GM19025 (cell line): ENCODE measurements at regions not wholly inside any gene's neighbourhood (a gene's known extent, or its start where the extent isn't known, plus 50 kb on each side); places are given as distances from the start of the nearest gene placed in this dataset.

Source experiments
- ATAC-seq: cut with Tn5 transposase; IDR thresholded peaks from one replicate; pipeline ENCODE4 v1.9.1; 2021; ENCODE audit warnings: mild to moderate bottlenecking, low read depth, moderate library complexity; ENCODE audit not compliant: unreplicated experiment

- no peak for ATAC-seq
Measured at GRCh38 chr11:32161293-32161692, 70.4 kb downstream of the RCN1 start.

- no peak for ATAC-seq
Measured at GRCh38 chr11:32162351-32162750, 71.5 kb downstream of the RCN1 start.

DNA sequence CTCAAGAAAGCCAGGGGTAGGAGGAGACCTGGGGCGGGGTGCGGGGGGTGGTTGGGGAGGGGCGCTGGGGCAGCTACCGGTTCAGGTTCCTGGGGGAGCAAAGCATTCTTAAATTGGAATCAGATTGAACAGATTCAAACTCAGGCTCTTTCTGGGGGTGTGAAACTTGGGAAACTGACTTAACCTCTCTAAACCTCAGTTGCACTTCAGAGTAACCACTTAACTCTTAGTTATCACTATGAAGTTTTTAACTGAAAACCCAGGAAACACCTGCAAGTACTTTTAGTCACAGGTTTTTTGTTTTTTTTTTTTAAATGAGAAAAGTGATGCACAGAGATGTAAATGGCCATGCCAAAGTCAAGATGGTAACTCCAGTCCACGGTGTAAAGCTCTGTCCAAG, 72.0 kb downstream of the RCN1 start:
- ATAC-seq = no peak

DNA sequence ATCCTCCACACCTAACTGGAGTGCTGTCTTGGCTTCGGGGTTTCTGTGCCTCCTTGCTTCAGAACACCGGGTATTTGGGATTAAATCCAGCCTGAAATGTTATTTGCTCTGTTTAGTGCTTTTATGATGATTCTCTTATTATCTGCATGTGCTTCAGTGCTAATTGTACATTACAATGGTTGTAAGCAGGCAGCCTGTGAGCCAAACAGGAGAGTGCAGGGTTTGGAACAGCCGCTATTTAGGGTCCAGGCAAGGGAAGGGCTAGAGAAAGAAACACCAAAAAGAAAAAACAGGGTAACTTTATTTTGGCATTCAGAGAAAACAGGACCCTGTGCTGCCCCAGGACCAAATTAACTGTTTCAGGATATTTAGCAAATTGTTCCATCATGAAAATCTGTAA, 72.7 kb downstream of the RCN1 start:
- no peak for ATAC-seq

- ATAC-seq = no peak
Measured at GRCh38 chr11:32164836-32165235, 74.0 kb downstream of the RCN1 start.

DNA sequence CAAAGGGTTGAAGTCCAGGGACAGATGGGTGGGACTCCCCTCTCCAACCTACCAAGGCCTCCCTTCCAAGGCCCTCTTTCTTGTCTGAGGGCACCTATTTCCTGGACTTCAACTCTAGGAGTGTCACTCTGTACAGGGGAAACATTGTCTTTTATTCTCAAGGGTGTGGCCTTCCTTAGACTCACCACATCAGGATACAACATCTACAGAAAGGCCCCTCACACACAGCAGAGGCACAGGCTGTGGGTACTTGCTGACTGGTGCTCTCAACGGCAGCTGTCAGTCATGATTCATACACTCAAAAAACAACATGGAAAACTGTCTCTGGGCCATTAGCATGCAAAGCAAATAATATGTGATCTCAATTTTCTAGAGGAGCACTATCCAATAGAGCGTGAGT, 78.0 kb downstream of the RCN1 start:
- ATAC-seq = no peak

GRCh38 chr11:32171445-32171844, 80.6 kb downstream of the RCN1 start:
- ATAC-seq = no peak

- ATAC-seq = no peak
Measured at GRCh38 chr11:32172041-32172847, 81.4 kb downstream of the RCN1 start.

- ATAC-seq = no peak
Measured at GRCh38 chr11:32172848-32173834, 82.3 kb downstream of the RCN1 start.

GRCh38 chr11:32173977-32174376, 83.1 kb downstream of the RCN1 start:
- no peak for ATAC-seq

DNA sequence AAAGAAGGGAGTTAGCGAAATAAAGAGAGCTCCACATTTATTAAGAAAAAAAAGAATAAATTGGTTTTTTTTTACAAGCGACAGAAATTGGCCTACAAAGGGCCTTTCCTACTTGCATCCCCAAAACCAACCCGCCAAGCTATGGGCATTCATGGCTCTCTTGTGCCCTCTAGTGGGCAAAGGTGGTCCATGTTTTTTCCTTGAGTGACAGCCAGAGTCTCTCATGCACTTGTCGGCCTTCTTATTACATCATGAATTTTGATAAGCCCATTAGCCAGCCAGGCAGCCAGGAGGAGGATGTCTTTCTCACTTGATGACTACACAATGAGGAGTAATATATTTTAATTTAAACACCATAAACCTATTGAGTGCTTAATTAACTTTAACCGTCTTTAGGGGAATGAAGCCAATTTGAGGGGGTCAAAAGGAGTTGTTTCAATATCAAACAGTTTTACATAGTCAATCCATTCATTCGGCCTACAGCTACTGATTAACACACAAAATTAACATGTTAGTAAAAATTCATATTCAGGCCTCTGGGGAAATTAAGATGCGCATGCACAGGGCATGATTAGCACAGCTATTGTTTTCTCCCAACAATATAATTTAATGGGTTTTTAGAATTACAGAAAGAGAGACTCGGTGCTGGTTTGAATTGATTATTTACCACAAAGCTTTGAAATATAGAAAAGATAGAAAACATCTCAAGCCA, 85.5 kb downstream of the RCN1 start:
- ATAC-seq = peak; percentile 50

DNA sequence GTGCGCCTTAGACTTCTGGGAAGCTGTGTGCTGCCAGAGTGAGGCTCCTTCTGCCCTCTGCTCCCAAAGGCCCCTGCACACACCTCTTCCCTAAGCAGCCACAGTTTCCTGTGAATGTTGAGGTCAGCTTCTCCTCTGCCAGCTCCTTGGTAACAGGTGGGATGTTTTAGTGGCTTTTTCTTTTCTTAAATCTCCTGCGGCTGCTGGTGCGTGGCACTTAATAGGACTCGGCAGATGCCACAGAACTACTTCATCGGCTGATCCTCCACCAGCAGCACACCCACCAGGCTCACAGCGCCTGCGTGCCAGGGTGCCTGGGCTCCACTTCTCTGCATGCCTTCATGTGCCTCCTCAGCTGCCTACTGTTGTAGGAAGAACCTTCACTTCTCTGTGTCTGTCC, 87.8 kb downstream of the RCN1 start:
- ATAC-seq = no peak

GRCh38 chr11:32183512-32183911, 92.6 kb downstream of the RCN1 start:
- ATAC-seq = no peak

DNA sequence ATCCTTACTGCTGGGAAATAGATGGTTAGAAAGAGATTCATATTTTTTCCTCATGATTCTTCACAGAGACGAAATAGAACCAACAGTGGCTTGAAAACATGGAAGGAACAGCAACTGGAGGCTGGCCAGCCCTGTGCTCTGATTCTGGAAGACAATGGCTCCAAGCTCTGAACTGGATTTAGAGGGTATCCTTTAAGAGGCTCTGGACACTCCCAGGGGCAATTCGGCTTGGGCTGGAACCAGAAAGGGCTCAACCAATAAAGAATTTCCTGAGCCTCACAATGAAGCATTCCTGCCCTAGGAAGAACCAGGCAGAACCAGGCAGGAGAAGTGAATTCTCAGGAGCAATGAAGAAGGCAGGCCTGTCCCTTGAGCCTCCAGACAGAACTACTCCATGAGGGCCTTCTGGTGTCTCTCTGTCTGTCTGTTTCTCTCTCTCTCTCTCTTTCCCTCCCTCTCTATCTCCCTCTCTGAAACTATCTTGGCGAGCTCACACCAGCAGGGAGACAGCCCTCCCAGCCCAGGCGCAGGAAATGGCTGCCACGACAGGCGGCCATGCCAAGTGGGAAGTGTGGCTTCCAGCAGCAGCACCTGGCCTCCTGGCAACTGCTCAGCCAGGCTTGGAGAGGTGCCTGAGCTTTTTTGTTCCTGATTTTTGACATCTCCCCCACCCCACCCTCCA, 93.3 kb downstream of the RCN1 start:
- ATAC-seq = peak; percentile 14

DNA sequence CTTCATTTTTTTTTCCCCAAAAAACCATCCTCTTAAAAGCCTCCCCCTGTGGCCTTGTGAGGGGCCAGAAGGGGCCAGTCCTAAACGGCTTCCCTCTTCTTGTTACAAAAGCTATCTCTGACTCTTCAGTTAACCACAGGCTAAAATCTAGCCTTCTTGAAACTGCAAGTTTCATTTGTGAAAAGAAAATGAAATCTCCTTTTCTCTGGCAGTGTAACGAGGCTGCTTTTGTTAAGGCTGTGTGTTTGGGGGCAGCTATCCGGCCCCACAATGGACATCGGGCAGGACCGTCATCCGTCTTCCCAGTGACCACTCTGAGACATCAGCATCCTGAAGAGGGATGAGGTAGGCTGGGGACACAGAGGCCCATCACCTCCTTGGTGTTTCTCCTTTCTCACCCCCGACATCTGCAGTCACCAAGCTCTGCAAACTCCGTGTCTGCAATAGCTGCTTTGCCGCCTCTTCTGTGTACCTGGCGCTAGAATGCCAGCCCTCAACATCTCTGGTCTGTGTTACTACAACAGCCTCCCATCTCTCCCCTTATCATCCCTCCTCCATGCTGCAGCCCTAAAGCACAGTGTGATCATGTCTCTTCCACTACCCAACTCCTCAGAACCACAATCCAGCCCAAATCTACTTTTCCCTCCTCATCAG, 94.0 kb downstream of the RCN1 start:
- ATAC-seq = peak; percentile 74

DNA sequence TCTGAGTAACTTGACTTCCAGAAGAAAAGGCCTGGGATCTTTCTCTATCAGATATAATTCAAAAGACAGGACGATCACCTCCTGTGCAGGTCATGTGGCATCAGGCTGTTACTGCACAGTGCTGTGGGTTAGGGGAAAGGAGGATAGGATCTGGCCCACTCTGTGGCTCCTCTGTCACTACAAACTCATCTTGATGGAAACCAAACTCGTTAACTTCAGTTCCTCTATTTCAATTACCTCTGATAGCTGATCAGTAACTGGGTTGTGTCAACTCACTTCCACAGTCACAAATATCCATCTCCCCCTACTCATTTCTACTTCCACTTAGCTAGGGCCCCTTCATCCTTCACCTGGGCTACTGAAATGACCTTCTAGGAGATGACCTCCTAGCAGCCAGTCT, 95.2 kb downstream of the RCN1 start:
- no peak for ATAC-seq

DNA sequence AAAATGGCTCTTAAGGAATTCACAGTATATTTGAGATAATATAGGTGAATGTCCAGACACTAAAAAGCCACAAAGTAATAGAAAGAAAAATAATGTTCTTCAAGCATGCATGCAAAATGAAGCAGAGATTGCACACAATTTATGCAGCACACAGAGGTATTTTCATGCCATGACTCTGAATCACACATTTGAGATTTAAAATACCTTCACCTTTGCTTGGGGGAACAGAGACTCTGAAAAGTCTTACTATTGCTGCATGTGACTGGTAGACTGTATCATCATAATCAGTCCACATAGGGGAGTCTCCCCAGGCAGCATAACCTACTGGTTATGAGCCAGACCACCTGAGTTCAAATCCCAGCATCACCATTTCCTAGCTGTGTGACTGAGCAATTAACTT, 96.2 kb downstream of the RCN1 start:
- ATAC-seq = no peak

GRCh38 chr11:32188785-32189184, 97.9 kb downstream of the RCN1 start:
- no peak for ATAC-seq

GRCh38 chr11:32196137-32196536, 105.3 kb downstream of the RCN1 start:
- ATAC-seq = no peak

GRCh38 chr11:32198053-32198452, 107.2 kb downstream of the RCN1 start:
- no peak for ATAC-seq
